ENCODE measurements at regions not wholly inside any gene's neighbourhood (a gene's known extent, or its start where the extent isn't known, plus 50 kb on each side); places are given as distances from the start of the nearest gene placed in this dataset.

- no peak for TF ChIP-seq EZH2 (optimal IDR thresholded peaks at IDR 0.05; ENCODE audit: low read depth, low read length)
- TF ChIP-seq CTCF (IDR thresholded peaks at IDR 0.05; ENCODE audit: low read length) = no peak
- TF ChIP-seq EZH2phosphoT487 (IDR thresholded peaks at IDR 0.05; ENCODE audit: low read length) = no peak
Observed at GRCh38 chr2:66069937-66070720, 364.8 kb upstream of the MEIS1 start.
